Middle frontal gyrus (tissue), 1 donor: ENCODE measurements at regions not wholly inside any gene's neighbourhood (a gene's known extent, or its start where the extent isn't known, plus 50 kb on each side); places are given as distances from the start of the nearest gene placed in this dataset.
"Not testable (repeated sequence)": the region's sequence is repeated elsewhere in the genome, so short reads cannot be mapped to it uniquely, and the experiment has no call there.

ENCODE experiments used
- DNase-seq: peaks from one replicate; pipeline ENCODE4 v3.0.0-alpha.2; 2015; ENCODE audit warnings: low spot score; ENCODE audit errors: extremely low spot score

DNA sequence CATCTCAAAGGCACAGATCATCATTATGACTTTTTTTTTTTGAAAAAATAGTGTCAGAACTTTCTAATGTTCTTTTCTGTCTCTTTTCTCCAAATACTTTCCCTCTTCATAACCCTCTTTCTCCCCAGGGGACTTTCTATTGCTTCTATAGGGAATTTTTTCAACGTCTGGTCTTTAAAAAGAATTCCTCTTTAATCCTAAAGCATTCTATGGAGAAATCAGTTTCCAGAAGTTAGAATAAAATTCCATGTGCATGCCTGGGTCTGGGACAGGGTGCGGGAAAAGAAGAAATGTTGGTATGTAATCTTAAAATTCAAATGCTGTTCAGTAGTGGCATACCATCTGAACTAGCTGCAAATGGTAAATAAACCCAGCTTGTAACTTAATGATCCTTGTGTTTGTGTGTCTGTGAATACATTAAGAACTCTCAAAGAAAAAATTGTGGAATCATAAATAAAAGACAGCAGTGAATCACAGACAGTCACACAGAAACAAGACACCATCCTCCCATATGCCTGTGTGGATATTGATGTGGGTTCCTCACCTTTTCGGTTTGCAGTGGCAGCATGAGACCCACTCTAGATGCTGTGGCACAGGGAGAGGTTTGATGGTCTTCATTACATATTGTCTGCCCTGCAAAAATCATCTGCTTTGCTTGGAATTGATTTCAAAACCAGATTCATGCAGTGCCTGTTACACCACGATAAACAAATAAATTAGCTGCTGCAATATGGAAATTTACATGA, 374.7 kb upstream of the NRP1 start:
- DNase-seq = no peak

GRCh38 chr10:33708561-33708960, 374.1 kb upstream of the NRP1 start:
- no peak for DNase-seq

GRCh38 chr10:33706746-33707145, 372.3 kb upstream of the NRP1 start:
- DNase-seq = no peak

GRCh38 chr10:33706191-33706590, 371.7 kb upstream of the NRP1 start:
- DNase-seq = no peak

GRCh38 chr10:33704214-33704830, 369.9 kb upstream of the NRP1 start:
- no peak for DNase-seq

DNA sequence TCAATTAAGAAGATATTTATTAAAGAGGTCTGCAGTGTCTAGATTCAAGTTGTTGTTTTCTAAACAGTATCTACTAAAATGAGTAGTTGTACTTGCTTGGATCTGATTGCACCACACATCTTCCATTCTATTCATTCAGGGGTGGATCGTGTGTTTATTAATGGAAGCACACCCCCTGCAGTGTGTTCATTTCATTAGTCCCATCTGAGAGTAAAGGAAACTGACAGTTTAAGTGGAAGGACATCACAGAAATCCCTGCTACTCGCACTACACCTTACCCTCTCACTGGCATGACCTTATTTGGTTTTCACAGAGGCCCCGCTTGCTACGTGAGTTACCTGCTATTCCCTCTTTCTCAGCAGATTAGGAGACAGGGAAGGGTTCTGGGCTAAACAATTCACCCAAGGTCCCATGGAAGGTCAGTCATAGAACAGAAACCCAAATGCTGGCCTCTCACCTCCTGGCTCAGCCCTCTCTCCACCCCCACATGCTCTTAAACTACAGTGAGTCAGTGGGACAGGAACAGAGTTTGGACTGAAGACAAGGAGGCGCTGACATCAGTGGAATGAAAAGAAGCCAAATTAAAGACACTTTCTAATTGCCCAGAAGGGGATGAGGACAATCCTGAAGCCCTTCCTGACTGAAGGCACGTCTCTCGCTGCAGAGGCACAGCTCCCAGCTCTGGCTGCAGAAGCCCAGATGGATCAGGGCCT, 369.2 kb upstream of the NRP1 start:
- no peak for DNase-seq

DNA sequence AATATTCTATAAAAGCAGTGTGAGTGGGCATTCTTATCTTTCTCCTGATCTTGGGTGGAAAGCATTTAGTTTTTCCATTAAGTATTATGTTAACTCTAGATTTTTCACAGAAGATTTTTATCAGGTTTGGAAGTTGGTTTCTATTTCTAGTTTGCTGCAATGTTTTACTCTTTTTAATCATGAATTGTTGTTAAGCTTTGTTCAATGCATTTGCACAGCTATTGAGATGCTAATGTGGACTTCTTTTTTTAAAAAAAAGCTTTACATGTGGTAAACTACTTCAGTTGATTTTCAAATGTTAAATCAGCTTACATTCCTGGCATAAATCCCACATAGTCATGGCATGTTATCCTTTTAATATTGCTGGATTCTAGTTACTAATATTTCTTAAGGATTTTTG, 363.6 kb upstream of the NRP1 start:
- DNase-seq = no peak

DNA sequence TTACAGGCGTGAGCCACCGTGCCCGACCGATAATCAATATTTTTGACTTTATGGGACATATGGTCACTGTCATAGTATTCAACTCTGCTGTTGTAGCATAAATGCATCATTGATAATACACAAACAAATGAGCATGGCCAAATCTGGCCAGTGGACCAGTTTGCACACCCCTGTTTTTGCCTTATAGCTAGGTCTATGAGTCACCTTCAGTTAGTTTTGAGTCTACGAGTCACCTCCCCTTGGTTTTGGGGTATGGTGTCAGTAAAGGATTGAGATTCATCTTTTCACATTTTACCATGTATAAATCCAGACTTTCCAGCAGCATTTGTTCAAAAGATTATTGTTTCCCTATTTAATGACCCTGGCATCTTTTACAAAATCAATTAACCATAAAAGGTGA, 362.5 kb upstream of the NRP1 start:
- no peak for DNase-seq

DNA sequence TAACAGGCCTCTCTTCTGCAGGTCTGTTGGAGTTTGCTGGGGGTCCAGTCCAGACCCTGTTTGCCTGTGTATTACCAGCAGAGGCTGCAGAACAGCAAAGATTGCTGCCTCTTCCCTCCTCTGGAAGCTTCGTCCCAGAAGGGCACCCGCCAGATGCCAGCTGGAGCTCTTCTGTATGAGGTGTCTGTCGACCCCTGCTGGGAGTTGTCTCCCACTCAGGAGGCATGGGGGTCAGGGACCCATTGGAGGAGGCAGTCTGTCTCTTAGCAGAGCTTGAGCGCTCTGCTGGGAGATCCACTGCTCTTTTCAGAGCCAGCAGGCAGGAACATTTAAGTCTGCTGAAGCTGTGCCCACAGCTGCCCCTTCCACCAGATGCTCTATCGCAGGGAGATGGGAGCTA, 361.1 kb upstream of the NRP1 start:
- DNase-seq = no peak

- DNase-seq = not testable (repeated sequence)
These were observed 356.1 kb upstream of the NRP1 start for GRCh38 chr10:33690536-33690935.

DNA sequence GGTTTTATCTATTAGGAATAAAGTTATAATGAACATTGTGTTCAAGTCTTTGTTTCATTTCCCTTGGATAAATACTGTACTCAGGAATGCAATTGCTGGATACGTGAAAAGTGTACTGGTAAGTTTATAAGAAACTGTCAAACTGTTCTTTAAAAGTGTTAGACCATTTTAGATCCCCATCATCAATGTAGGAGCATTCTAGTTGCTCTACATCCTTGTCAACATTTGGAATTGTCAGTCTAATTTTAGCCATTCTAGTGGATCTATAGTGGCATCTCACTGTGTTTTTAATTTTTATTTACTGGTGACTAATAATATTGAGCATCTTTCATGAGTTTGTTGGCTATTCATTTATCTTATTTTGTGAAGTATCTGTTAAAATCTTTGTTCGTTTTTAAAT, 354.0 kb upstream of the NRP1 start:
- DNase-seq = no peak

DNA sequence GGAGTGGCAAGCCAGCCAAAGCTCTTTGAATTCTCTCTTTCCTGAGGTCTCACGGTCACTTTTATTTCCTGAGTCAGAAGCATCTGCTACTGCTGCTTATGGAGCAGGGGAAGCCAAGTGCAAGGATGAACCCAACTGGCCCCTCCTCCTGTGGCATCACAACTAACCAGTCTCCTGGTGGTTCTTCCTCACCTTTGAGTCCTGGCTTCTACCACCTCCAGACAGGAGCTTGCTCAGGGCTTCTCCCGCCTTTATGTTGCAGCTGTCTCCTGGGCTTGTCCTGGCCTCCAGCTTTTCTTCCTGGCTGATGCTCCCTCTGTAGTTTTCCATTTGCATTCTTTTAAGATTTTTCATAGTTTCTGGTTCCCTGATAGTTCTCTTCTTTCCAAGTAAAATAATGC, 349.7 kb upstream of the NRP1 start:
- no peak for DNase-seq

DNA sequence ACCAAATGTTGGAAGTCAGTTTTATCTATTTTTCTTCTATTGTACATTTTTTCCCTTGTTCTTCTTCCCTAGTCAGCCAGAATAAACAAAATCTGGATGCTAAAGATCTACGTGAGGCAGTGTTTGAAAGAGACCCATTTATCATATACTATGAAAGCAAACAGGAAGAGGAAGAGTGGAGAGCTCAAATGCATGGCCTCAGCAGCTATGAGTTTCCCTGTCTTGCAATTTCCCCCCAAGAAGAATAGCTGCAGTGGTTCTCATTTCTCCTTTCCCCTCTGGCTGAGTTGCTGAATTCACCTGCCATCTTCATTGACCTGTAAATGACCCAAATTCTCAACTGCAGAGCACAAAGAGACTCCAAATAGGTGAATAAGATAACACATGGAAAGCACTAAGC, 347.1 kb upstream of the NRP1 start:
- no peak for DNase-seq

GRCh38 chr10:33680036-33680435, 345.6 kb upstream of the NRP1 start:
- DNase-seq = no peak

GRCh38 chr10:33676606-33677339, 342.3 kb upstream of the NRP1 start:
- DNase-seq = no peak

DNA sequence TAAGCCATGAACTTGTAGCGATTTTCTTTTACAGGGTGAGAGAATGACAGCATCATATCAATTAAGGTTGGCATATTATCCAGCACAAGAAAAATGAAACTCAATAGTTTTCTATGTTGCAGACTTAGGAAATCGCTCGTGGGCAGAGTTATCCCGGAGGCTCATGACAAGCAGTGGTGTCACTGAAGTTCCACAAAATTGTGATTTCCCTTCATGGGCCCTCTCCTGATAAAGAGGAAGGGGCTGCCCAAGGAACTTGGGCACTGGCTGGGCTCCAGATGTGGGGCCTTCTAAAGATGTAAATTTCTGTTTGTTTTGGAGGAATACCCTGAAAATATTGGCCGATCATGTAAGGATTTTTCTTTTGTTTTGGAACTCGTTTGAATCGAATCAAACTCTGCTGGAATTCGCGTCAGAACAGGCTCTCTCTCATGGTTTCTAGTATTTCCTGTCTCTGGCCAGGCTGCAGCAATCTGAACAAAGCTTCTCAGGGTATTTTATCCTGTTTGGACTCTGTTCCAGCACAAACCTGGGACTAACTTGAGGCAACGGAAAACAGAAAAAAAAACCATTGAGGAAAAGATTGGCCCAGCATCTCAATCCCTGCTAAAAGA, 340.6 kb upstream of the NRP1 start:
- no peak for DNase-seq

- no peak for DNase-seq
These were observed 340.0 kb upstream of the NRP1 start for GRCh38 chr10:33674491-33674890.

GRCh38 chr10:33673839-33674415, 339.5 kb upstream of the NRP1 start:
- no peak for DNase-seq

- no peak for DNase-seq
These were observed 335.4 kb upstream of the NRP1 start for GRCh38 chr10:33669904-33670303.

GRCh38 chr10:33666686-33667480, 332.4 kb upstream of the NRP1 start:
- DNase-seq = no peak
